T1000 (cell line): ENCODE measurements at regions not wholly inside any gene's neighbourhood (a gene's known extent, or its start where the extent isn't known, plus 50 kb on each side); places are given as distances from the start of the nearest gene placed in this dataset.

Experiments used
- DNase-seq: peaks from one replicate; lab custom pipeline; 2025; ENCODE audit warnings: mixed read lengths; lab: John Stamatoyannopoulos, UW

DNA sequence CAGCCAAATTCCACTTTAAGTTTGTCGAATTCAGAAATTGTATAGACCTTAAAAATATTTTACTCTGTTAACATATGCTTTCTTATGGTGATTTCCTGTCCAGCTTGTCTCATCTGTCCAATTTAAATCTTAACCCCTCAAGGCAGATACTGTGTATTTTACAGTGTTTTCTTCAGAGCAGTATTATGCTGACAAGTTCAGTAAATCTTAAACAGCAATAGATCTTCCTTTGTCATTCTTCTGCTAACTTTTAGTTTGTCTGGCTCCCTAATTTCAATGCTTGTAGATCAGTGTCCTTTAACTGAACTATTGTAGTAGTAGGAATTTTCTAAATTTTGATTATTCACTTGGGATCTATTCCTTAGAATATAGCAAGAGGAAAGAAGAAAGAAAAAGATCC lies 52.8 kb upstream of the MEIS1 start:
- no peak for DNase-seq

DNA sequence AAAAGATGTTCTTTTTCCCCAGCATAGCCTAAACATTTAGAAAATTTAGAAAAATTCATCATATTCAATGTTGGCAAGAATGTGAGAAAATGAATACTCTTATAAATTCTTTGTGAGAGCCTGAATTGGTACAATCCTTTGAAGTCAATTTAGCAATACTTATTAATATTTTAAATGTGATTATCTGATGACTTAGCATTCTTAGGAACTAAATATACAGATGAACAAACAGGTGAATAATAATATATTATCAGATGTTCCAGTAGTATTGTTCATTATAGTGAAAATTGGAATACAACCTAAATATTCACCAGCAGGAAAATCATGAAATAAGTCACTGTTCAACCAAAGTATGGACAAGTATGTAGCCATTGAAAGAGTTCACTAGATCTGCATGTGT lies 55.5 kb upstream of the MEIS1 start:
- DNase-seq, result no peak

DNA sequence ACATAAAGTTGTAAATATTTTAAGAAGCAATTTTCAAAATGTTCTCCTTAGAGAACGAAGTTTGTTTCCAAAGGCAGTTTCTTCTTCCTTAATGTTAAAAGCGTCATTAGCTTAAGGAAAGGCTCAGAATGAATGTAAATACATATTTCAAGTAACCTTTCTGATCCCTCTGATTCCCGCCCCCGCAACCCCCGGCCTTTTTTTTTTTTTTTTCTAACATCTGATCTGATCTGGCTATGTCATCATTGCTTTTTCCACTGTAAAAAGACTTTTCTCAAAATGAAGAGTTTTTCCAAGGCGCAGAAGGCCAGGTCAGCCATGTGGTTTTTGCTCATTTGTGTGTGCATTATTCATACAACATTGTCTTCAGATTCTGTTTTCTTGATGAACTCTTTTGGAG lies 57.1 kb upstream of the MEIS1 start:
- DNase-seq, result no peak

DNA sequence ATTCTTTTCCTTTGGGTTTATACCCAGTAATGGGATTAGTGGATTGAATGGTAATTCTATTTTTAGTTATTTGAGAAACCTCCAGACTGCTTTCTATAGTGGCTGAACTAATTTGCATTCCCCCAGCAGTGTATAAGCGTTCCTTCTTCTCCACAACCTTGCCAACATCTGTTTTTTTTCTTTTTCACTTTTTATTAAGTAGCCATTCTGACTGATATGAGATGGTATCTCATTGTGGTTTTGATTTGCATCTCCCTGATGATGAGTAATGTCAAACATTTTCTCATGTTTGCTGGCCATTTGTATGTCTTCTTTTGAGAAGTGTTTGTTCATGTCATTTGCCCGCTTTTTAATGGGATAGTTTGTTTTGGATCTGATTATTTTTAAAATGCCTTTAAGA lies 64.1 kb upstream of the MEIS1 start:
- DNase-seq, result no peak

DNA sequence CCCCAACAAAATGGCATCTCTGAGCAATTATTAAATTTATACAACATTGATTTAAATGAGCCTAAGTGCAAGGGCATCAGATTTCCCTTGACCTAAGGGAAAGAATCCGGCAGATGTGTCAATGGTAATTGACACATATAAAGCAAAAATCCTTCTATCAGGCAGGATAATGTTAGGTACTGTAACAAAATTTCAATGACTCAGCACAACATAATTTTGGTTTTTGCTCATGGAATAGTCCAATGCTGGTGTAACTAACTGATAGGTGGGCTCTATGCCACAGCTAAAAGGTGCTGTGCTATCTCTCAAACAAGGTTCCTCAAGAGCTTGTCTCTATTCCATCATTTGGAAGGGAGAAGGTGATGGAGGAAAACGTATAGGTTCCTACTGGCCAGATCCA lies 68.3 kb upstream of the MEIS1 start:
- DNase-seq, result no peak

DNA sequence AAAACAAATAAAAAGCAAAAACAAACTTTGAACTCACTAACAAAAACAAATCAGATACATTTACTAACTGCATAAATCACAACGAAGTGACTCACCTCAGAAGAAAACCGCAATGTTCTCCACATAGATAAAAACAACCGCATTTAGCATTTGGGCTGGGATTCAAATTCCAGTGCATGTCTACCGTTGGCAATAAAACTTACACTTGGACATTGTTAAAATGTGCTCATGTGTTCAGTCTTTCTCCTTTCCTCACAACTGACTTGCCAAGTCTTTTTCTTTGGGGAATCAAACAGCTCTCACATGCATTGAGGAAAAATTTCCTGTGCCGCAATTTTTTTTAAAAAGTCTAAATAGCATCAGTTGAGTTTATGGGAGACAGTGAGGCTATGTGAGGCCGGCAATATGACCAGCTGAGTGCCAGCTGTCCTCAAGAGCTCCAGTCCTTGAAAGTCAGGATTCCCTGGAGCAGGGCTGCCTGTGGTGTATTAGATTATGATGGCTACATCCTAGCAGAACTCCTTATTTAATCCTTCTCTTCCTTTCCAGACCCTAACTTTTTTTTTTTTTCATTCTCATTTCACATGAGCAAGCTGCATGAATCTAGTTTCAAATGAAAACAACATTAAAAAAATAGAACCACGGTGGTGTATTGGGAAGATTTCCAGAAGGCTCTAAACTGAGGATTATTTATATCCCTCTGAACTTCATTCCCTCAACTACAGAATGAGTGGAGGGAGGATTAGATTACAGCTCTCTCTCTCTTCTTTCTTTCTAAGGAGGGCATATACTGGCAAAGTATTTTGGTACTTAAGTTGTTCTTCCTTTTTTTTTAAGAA lies 70.2 kb upstream of the MEIS1 start:
- DNase-seq, result peak; percentile 53

DNA sequence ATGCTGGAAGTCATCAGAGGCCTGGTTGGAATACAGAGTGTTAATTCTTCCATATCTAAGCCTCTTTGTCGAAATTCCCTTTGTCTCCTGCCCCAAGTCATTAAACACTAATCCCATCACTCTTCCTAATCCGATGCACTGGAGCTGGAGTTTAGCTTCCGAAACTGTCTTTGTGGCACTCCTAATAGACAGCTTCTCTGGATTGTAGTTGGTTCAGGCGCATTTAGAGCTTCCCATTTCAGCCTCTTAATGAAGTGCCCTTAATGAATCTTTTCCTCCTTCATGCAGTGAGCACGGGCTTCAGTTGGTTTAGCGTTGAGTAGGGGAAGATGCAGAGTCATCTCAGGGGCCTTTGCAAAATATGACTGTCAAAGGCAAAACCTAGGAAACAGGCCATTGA lies 72.2 kb upstream of the MEIS1 start:
- no peak for DNase-seq

DNA sequence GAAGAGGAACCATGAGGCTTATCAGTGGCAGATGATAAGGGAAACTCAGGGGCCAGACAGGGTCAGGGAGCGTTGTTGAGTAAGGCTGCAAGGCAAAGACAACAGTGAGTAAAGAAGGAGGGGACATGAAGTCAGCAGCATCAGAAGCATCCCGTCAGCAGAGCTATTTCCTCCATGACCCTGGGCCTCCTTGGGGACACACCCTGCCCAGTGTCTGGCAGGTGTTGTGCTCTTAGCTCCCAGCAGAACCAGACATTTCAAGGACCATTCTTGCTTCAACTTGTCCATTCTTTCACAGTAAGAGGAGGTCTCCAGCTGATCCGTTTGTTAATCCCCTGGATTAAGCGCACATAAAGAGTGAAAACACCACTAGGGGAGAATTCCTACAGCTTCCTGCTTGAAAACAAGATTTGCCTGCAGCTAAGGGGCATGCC lies 88.7 kb upstream of the MEIS1 start:
- no peak for DNase-seq

DNA sequence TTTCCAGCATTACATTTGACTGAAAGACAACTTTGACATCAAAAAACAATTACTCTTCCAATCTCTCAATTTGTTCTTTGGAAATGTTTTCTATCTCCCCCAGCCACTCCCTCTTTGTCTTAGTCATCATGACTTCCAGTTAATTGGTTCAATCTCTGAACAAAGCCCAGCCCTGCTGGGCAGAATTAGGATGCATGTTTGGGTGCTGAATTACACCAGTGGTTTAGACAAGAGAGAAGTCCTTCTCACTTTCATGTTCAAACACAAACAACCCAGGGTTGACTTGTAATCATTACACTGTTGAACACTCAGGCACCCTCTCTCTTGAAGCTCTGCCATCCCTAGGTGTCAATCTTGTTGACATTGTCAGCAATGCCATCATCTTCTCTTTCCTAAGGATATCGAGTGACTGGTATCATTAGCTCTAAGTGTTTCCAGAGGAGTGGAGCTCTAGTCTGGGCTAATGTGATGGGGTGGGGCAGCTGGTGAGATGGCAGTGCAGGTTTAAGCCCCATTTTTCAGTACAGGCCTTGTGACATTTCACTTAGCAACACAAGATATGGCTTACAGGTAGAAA lies 90.8 kb upstream of the MEIS1 start:
- DNase-seq, result no peak

DNA sequence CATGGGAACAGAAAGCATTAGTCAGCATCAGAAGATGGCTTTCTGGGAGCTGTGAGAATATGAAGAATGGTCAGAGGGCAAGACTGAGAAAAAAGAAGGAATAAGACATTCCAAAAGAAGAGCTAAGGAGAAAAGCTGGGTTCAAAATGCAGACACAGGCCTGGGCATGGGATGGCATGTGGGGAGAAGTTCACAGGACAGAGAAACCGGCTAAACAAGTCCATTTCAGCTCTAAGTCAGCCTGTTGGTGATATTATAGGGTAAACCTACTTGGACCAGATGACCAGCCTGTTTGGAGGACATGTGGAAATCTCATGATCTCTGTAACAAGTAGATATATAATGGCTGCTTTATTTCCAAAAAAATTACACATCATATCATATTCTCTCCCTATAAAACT lies 91.7 kb upstream of the MEIS1 start:
- no peak for DNase-seq

DNA sequence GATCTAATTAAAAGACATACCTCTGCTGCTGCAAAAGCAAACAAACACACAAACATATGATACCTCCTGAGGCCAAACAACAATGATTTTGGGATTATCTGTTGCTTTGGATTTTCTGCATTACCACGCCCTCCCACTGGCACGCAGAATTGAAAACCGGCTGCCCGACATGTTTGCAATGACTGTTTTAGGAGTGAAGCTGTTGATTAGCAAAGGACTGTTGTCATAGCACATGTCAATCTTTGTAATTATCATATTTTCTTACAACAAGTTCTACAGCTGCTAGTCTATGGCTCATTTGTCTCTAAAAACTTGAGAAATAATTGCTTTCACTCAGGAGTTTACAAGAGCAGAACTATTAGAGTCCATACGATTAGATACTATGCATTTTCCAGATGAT lies 94.4 kb upstream of the MEIS1 start:
- DNase-seq, result no peak

DNA sequence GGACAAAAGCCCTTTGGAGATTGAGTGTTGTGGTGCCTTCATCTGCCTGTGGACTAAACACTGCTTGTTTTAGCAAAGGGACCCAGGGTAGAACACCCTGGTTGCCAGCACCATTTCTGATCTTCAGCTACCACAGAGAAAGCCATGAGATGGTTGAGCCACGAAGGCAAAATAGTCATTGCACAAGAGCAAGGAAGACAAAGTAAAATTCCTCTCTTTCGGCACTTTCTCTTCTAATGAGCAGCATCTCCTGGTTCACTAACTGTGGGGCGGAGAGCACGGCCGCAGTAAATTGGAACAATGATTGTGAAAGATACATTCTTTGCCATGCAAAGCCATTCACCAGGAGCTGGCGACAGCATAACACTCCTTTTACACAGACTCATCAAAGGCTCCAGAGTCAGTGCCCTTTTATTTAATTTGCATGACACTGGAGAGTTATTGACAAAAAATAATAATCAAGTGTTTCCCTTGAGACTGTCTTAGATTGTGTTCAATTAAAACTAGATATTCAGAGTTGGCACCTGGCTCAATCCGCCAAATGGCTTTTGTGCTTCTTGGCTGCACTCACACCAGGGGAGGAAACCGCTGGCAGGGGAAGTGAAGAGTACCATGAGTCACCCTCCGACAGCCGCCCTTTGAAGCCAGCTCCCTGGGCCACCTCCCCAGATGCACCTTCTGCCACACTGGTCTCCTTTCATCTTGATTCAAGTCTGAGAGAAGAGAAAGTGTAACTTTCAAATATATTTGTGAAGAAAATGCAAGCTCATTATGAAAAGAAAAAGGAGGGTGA lies 100.5 kb upstream of the MEIS1 start:
- DNase-seq, result no peak

DNA sequence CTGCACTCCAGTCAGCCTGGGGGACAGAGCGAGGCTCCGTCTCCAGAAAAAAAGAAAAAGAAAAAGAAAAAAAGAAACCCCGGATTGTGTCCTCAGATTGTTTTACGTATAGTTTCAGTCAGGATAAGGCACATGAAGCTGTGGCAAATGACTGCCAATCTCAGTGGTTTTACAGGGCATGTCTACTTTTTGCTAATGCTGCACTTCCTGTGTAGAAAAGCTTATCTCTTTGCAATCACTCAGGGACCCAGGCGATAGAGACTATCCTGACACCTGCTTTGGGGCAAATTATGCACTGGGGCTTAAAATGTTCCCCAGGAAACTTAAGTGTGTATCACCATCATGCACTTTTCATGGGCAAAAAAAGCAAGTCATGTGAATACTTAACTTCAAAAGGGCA lies 103.7 kb upstream of the MEIS1 start:
- no peak for DNase-seq

DNA sequence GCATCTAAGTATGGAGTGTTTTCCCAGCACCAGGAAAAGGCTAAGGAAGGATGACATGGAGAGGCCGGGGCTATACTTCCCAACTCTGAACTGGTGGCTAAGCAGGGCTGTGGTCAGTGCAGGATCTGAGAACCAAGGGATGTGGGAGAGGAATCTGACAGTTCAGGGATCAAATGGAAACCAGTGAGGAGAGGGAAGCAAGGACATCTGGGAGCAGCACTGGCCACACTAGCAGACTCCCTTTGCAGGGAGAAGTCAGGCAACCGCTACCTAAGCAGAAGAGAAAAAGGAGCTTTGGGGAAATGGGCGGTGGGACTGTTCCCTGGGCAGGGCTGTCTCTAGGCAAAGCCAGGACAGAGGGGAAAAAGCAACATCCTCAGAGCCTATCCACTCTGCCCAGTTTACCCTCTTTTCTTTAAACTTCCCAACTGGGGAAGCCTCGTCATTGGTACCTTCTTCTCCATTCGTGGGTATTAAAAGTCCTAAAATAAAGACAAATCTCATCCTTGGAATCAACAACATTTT lies 105.8 kb upstream of the MEIS1 start:
- DNase-seq, result no peak

DNA sequence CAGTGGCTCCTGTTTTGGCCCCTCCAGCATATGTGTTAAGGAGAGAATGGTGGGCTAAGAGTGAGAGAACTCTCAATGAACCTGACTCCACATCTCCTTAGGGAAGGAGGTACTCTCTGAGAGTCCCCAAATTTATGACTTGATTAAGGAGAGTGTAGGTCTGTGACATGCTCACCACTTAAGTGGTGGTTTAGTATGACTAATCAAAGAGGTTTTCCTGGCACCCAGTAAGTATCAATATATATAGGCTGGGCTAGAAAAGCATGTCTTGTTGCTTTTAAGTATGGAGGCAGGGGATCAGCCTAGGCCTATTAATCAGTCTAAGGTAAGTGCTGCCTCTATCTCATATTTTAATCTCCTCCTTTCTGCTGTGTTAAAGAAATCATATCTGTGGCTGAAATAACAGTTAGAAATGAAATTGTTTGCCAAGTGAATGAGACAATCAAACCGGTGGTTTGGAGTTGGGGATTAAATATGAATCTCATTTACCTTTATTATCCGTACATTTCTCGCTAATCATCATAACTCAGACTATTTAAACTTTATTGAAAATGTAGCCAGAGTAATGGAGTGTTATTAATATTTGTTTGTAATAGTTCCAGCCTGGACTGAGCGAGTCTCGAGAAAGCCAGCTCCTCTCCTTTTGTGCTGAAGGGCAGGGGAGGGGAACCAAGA lies 107.7 kb upstream of the MEIS1 start:
- no peak for DNase-seq

DNA sequence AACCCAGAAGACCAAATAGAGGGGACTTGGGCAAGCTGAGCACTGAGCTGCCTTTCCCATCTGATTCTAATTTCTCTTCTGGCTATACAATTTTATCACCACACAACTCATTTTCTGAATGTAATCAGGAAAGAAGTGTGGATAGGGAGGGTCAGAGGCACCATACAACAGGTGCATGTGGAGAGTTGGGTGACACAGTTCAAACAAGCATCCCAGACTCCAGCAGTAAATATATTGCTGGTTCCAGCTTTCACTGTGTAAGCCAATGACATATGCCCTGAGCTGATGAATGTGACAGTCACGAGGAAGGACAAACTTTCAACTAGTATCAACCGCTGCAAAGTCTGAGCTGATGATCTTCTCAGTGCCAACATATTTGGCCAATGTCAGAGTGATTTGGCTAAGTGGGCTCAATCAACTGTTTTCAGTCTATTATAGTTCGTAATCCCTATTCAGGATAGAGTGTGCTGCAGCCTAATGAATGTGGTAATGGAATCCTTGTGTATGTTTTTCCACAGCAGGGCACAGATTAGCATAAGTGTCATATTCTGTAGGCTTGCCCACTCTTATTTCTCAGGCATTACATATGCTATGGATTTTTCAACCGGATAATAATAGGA lies 109.9 kb upstream of the MEIS1 start:
- DNase-seq, result no peak

DNA sequence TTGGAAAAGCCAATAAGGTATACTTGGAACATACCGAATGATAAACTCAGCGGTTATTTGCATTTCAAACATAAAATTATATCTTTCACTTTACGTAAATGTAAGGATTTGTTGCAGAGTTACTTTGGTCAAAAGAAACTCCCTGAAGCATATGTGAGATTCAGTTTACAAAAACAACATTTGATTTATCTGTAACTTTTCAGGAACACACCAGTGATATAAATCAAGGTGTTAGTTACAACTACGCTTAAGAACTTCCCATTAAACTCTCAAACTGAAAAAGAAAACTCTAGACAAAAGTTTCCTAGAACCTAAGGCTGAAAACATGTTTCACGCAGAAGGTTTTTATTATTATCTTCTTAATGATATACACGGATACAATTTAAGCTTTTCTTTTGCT lies 110.6 kb upstream of the MEIS1 start:
- DNase-seq, result no peak

DNA sequence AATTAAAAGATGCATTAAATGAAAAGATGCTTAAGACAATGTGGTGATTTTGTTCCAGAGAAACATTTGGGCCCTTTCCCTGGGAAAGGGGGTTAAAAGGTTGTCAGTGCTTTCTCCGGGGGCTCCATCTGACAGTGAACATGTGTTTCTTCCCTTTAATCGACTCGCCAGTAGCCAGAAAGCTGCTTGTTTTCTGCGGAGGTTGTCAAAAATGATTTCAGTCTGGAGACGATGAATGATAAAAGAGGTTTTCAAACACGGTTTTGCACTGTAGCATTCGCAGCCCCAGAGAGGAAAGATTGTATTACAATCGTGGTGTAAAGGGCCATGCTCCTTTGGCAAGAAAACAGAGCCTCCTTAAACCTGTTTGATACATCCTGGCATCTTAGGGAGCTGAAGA lies 111.5 kb upstream of the MEIS1 start:
- DNase-seq, result no peak

DNA sequence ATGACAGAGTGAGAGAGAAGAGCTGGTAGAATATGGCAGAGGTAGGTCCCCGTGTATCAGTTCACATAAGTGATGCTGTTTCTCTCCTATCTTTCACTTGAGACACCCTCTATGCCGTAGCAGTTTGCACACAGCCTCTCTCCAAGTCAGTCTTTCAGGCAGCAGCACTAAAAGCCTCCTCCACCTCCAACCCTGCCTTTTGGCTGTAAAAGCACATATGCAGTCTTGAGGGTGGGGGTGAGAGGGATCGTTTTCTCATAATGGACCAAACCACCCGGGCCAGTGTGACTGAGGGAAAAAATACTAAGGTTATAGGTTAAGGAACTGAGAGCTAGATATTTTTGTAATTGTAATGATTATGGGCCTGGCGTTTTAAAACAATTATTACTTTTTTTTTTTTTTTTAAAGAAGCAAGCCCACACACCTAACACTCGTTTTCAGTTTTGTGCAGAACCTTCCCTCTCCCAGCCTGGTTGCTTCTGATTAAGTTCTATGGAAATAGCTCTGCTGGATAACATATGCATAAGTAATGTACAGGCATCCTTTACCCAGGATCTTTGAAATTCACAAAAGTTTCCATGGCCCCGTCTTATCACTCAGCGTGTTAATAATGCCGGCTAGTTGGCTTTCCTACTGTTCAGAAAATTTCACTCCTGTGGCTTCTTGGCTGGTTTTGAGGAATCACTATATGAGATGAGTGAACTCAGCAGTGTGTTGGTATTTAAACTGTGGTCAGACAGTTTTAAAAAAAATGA lies 112.2 kb upstream of the MEIS1 start:
- no peak for DNase-seq

DNA sequence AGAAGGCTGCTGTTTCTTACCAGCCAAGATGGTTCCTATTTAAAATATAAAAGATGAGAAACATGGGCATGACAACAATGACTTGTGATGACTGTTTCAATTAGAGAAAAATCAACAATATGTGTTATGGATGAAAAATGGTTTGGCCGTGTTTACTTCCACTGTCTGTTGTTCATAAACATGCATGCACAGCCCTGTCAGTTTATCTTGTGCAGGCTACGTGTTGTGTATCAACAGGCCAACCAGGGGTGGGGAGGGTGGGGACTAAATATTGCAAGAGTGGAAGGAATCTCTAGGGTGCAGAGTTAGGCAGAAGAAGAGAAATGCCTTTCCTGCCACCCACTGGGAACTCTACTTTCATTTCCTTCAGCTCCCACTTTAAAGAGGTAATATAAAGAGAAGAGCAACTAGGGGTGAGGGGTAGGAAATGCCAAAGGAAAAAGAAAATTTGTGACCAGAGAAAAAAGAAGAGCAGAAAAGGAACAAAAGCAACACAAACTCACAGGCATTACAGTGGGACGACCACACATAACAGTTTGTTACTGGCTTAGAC lies 116.8 kb upstream of the MEIS1 start:
- DNase-seq, result no peak
